Activated T-helper 1 cell treated with anti-CD3 and anti-CD28 coated beads, Interleukin-12 subunit alpha, Interleukin-12 subunit beta, Interleukin-2, Interleukin-4 antibody, amounts not matched to agents 30 ng/mL and 10 ng/mL and 1 ng/mL, durations not matched to agents 14 hours and 24 hours and 36 hours (primary cell): ENCODE measurements at regions not wholly inside any gene's neighbourhood (a gene's known extent, or its start where the extent isn't known, plus 50 kb on each side); places are given as distances from the start of the nearest gene placed in this dataset.
"Not testable (repeated sequence)": the region's sequence is repeated elsewhere in the genome, so short reads cannot be mapped to it uniquely, and the experiment has no call there.

Experiments used
- DNase-seq: peaks from one replicate; pipeline ENCODE4 v3.0.0; 2021; ENCODE audit warnings: low spot score
- H3K27ac Mint-ChIP-seq: one replicate; pipeline ENCODE4 v1.8.0; 2021; ENCODE audit warnings: mild to moderate bottlenecking, mixed read lengths
- H3K27me3 Mint-ChIP-seq: one replicate; pipeline ENCODE4 v1.8.0; 2022; ENCODE audit warnings: mild to moderate bottlenecking, moderate library complexity, mixed read lengths; ENCODE audit not compliant: insufficient read depth
- H3K36me3 Mint-ChIP-seq: one replicate; pipeline ENCODE4 v1.8.0; 2021; ENCODE audit warnings: low read depth, mixed read lengths
- H3K4me1 Mint-ChIP-seq: one replicate; pipeline ENCODE4 v1.8.0; 2021; ENCODE audit warnings: low read depth, mixed read lengths
- H3K4me3 Mint-ChIP-seq: one replicate; pipeline ENCODE4 v1.8.0; 2021; ENCODE audit warnings: mild to moderate bottlenecking, moderate library complexity, mixed read lengths
- H3K9me3 Mint-ChIP-seq: one replicate; pipeline ENCODE4 v1.8.0; 2021; ENCODE audit warnings: mixed read lengths
- intact Hi-C: fragments of 100-400 bp; cut with micrococcal nuclease; formaldehyde crosslinking; loops from one replicate; pipeline ENCODE4 v1.15.1; 2024

DNA sequence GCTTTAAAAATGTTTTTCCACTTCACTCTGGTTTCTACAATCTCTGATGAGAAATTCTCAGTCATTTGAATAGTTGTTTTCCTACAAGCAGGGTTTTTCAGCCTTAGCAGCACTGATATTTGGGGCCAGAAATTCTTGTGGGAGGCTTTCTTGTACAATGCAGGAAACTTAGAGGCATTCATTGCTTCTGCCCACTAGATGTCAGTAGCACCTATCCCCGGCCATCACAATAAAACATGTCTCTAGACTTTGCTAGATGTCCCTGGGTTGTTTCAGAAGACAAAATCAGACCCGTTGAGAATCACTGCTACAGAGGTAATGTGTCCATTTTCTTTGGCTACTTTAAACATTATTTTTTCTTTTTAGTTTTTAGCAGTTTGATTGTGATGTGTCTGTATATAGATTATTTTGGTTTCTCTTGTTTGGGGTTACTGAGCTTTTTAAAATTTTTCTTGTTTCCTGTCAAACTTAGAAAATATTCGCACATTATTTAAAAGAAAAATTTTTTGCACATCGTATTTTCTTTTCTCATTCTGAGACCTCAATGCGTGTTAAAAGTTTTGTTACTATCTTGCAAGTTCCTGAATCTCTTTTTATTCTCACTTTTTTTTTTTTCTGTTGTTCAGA, 60.8 kb upstream of the CCDC179 start:
- no peak for DNase-seq
- H3K4me1 Mint-ChIP-seq = peaks cover 7% of the 10 kb centered on the region
- H3K9me3 Mint-ChIP-seq = no peaks in the 10 kb centered on the region
- no peak overlapping the region for H3K27ac Mint-ChIP-seq
- intact Hi-C loops = no loop called here
- H3K36me3 Mint-ChIP-seq = no peaks in the 10 kb centered on the region
- no peaks in the 10 kb centered on the region for H3K27me3 Mint-ChIP-seq
- H3K4me3 Mint-ChIP-seq = no peak overlapping the region

DNA sequence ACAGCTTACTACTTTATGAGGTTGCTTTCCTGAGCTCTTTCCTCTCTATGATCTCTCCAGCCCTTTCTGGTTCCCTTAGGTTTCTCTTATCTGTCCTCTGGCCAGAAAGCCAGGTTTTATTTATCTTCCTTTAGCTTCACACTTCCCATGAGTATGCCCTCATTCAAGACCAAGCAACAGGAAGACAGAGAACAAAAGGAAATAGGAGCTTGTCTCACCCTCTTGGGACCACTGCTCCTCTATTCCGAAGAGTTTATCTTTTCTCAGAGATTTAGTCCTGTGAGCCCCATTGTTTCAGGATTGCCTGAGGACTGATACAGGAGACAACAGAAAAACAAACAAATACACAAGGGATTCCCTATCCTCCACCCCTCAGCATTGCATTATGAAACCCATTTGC, 62.4 kb upstream of the CCDC179 start:
- intact Hi-C loops = no loop called here
- no peak for DNase-seq
- no peak overlapping the region for H3K27ac Mint-ChIP-seq
- H3K36me3 Mint-ChIP-seq = no peaks in the 10 kb centered on the region
- H3K9me3 Mint-ChIP-seq = no peaks in the 10 kb centered on the region
- no peak overlapping the region for H3K4me3 Mint-ChIP-seq
- H3K27me3 Mint-ChIP-seq = no peaks in the 10 kb centered on the region
- H3K4me1 Mint-ChIP-seq = peaks cover 7% of the 10 kb centered on the region

DNA sequence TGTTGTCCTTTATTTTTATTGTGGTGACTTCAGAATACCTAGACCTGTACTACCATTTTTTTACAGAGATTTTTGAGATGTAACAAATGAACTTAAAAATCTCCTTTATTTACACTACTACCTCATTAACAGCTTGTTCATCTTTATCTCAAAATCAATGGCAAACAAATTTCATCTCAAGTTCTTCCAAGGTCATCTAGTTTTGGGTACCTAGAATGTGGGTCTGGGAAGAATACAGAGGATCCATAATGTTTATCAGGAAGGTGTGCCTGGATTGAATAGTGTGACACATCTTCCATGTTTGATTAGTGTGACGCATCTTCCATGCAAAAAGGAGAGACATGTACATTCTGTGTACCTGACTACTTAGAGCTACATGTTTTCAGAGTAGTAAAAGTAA, 63.3 kb upstream of the CCDC179 start:
- Mint-ChIP-seq H3K36me3 (no peaks in the 10 kb centered on the region), H3K4me3 (no peak overlapping the region), H3K9me3 (no peaks in the 10 kb centered on the region), H3K27me3 (no peaks in the 10 kb centered on the region), H3K4me1 (peaks cover 7% of the 10 kb centered on the region), H3K27ac (no peak overlapping the region)
- intact Hi-C loops = no loop called here
- DNase-seq = no peak

DNA sequence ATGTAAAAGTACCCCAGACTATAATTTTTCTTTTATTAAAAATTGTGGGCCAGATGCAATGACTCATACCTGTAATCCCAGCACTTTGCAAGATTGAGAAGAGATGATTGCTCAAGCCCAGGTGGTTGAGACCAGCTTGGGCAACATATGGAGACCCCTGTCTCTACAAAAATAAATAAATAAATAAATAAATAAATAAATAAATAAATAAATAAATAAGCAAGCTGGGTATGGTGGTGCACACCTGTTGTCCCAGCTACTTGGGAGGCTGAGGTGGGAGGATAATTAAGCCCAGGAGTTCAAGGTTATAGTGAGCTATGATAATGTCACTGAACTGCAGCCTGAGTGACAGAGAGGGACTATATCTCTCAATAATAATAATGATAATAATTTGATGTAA, 66.1 kb upstream of the CCDC179 start:
- Mint-ChIP-seq H3K4me3 (no peak overlapping the region), H3K36me3 (no peaks in the 10 kb centered on the region), H3K27ac (no peak overlapping the region), H3K9me3 (no peaks in the 10 kb centered on the region), H3K27me3 (no peaks in the 10 kb centered on the region), H3K4me1 (no peaks in the 10 kb centered on the region)
- DNase-seq = no peak
- intact Hi-C loops = no loop called here

DNA sequence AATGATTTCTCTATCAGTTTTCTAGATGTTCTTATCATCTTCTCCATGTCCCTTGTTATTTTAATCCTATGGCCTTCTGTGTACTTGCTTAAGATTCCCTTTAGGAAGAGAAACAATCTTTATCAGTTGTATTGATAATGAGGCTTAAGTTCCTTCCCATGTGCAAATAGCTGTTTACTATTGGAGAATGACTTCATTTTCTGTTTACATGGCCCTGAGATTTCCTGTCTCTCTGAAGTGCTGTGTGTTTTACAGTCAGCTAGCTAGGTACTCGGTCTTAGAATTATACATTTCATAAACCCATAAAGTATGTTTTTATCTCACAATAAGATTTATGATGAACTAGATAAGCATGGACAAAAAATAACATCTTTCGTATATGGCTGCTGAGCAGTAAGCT, 67.5 kb upstream of the CCDC179 start:
- no peak for DNase-seq
- Mint-ChIP-seq H3K27me3 (no peaks in the 10 kb centered on the region), H3K4me1 (no peaks in the 10 kb centered on the region), H3K36me3 (no peaks in the 10 kb centered on the region), H3K9me3 (no peaks in the 10 kb centered on the region), H3K4me3 (no peak overlapping the region), H3K27ac (no peak overlapping the region)
- intact Hi-C loops = no loop called here

DNA sequence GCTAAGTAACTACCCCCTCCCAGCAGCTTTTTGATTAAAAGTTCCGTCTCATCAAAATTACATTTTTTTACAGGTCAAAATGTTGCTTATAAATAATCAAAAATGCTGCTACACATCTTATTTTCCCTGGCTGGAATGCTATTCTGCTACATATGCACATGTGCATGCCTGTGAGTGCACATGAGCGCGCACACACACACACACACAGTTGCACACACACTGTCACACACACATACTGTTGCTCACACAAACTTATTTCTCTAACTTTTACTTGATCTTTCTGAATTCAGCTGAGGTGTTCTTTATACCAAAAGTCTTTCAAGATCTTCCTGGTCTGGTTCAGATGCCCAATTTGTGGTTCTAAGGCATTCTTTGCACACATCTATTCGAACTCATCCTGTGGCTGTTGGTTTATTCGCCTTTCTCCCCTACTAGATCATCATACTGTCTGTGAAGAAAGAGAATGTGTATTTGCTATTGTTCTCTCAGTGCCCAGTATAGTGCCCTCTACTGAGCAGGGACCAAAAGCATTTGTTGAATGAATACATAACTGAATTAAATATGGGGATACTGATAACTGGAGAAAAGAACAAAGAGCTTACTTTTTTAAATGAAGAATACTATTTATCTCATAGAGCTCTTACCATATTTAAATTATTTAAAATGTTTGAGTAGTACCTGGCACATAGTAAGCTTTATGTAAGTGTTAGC, 68.1 kb upstream of the CCDC179 start:
- H3K27me3 Mint-ChIP-seq = no peaks in the 10 kb centered on the region
- no peaks in the 10 kb centered on the region for H3K9me3 Mint-ChIP-seq
- H3K4me1 Mint-ChIP-seq = no peaks in the 10 kb centered on the region
- no peaks in the 10 kb centered on the region for H3K36me3 Mint-ChIP-seq
- intact Hi-C loops = no loop called here
- no peak overlapping the region for H3K27ac Mint-ChIP-seq
- H3K4me3 Mint-ChIP-seq = no peak overlapping the region
- no peak for DNase-seq

DNA sequence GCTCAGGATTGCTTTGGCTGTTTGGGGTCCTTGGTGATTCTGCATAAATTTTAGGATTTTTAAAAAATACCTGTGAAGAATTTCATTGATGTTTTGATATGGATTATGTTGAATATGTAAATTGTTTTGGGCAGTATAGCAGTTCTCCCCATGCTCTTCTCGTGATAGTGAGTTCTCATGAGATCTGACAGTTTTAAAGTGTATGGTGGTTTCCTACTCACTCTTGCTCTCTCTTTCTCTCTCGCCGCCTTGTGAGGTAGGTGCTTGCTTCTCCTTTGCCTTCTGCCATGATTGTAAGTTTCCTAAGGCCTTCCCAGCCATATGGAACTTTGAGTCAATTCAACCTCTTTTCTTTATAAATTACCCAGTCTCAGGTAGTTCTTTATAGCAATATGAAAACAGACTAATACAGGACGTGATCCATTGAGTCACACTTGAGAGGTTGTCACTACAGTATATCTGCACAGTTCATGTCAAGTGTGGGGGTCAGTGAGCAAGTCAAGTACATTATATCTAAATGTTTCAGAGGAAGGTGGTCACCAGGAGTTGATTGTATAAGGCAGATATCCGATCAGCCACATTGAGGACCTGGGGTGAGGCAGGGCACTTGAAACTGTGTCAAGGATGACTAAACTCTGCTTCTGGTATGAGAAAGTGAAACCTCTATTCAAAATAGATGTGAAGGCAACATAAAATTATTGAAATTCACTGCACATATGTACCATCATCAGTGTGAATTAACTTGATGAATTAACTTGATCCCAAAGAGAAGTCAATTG, 70.7 kb upstream of the CCDC179 start:
- Mint-ChIP-seq H3K4me3 (no peak overlapping the region), H3K27ac (no peak overlapping the region), H3K9me3 (no peaks in the 10 kb centered on the region), H3K36me3 (no peaks in the 10 kb centered on the region), H3K4me1 (no peaks in the 10 kb centered on the region), H3K27me3 (no peaks in the 10 kb centered on the region)
- DNase-seq = no peak
- intact Hi-C loops = no loop called here

DNA sequence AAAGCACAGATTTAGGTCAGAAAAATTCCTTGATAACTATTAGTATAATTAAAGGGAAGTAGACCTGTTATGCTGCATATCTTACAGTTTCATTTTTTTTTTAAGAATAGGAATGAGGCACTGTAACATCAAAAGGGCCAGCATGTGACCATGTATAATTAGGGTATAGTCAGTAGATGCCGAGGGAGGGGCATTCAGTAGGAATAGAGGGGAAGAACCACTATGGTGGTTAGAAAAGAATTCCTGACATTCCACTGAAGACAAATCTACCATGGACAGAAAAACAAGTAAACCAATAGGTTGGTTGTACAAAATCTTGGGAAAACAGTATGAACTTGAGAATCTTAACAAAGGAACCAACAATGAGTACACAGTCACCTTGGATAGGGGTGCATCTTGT, 78.4 kb upstream of the CCDC179 start:
- H3K4me3 Mint-ChIP-seq = no peak overlapping the region
- no peaks in the 10 kb centered on the region for H3K9me3 Mint-ChIP-seq
- H3K36me3 Mint-ChIP-seq = no peaks in the 10 kb centered on the region
- intact Hi-C loops = no loop called here
- DNase-seq = no peak
- H3K4me1 Mint-ChIP-seq = no peaks in the 10 kb centered on the region
- no peaks in the 10 kb centered on the region for H3K27me3 Mint-ChIP-seq
- no peak overlapping the region for H3K27ac Mint-ChIP-seq

DNA sequence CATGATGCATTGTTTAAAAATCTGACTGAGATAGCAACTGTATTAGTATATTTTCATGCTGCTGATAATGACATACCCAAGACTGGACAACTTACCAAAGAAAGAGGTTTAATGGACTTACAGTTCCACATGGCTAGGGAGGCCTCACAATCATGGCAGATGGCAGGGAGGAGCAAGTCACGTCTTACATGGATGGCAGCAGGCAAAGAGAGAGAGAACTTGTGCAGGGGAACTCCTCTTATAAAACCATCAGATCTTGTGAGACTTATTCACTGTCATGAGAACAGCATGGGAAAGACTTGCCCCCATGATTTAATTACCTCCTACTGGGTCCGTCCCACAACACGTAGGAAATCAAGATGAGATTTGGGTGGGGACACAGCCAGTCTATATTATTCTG, 81.3 kb upstream of the CCDC179 start:
- H3K27ac Mint-ChIP-seq, intact Hi-C loops, H3K36me3 Mint-ChIP-seq, H3K27me3 Mint-ChIP-seq, H3K4me3 Mint-ChIP-seq, DNase-seq, H3K9me3 Mint-ChIP-seq, H3K4me1 Mint-ChIP-seq: not testable (repeated sequence)

DNA sequence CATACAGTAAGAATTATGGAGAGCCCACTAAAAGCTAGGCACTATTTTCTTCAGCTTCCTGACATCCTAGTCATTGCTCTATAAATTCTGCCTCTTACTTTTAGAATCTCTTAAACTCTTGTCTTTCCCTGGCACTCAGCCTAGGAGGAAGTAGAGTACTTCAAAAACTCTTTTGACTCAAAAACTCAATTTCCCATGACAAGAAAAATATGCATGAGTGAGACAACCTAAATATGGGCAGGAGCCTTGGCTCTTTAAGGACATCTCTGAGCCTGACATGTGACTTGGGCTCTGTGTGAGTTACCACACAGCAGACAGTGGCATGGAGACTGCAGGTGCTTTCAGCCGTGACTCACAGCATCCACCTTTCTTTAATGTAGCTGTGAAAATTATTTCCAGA, 97.5 kb upstream of the CCDC179 start:
- no peak for DNase-seq
- peaks cover 7% of the 10 kb centered on the region for H3K9me3 Mint-ChIP-seq
- no peak overlapping the region for H3K27ac Mint-ChIP-seq
- peaks cover 2% of the 10 kb centered on the region for H3K27me3 Mint-ChIP-seq
- intact Hi-C loops = no loop called here
- H3K4me1 Mint-ChIP-seq = no peaks in the 10 kb centered on the region
- no peak overlapping the region for H3K4me3 Mint-ChIP-seq
- no peaks in the 10 kb centered on the region for H3K36me3 Mint-ChIP-seq

DNA sequence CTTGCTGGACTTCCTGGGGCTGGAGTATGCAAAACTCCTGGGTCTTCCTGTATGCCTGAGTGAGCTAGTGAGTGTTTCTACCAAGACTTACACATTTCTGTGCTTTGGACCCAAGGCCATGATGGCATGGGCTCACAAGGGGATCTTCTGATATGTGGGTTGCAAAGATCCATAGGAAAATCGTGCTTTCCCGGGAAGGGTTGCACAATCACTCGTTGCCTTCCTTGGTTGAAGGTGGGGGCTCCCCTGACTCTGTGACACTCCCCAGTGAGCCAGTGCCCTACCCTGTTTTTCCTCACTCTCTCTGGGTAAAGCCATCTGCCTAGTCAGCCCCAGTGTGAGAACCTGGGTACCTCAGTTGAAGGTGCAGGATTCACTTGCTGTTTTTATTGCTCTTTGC, 114.0 kb upstream of the CCDC179 start:
- peaks cover 2% of the 10 kb centered on the region for H3K27me3 Mint-ChIP-seq
- intact Hi-C loops = no loop called here
- H3K36me3 Mint-ChIP-seq = no peaks in the 10 kb centered on the region
- no peaks in the 10 kb centered on the region for H3K4me1 Mint-ChIP-seq
- no peak overlapping the region for H3K27ac Mint-ChIP-seq
- peaks cover 16% of the 10 kb centered on the region for H3K9me3 Mint-ChIP-seq
- no peak overlapping the region for H3K4me3 Mint-ChIP-seq
- no peak for DNase-seq

DNA sequence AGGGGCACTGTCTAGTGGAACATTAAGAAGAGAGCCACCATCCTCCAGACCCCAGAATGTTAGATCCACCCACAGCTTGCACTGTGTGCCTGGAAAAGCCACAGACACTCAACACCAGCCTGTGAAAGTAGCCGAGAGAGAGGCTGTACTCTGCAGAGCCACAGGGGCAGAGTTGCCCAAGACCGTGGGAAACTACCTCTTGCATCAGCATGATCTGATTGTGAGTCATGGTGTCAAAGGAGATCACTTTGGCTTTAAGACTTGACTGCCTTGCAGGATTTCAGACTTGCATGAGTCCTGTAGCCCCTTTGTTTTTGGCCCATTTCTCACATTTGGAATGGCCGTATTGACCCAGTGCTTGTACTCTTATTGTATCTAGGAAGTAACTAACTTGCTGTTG, 115.9 kb upstream of the CCDC179 start:
- no peak overlapping the region for H3K4me3 Mint-ChIP-seq
- intact Hi-C loops = no loop called here
- no peaks in the 10 kb centered on the region for H3K36me3 Mint-ChIP-seq
- no peaks in the 10 kb centered on the region for H3K4me1 Mint-ChIP-seq
- no peak for DNase-seq
- H3K27me3 Mint-ChIP-seq = peaks cover 2% of the 10 kb centered on the region
- H3K27ac Mint-ChIP-seq = no peak overlapping the region
- H3K9me3 Mint-ChIP-seq = peaks cover 16% of the 10 kb centered on the region

DNA sequence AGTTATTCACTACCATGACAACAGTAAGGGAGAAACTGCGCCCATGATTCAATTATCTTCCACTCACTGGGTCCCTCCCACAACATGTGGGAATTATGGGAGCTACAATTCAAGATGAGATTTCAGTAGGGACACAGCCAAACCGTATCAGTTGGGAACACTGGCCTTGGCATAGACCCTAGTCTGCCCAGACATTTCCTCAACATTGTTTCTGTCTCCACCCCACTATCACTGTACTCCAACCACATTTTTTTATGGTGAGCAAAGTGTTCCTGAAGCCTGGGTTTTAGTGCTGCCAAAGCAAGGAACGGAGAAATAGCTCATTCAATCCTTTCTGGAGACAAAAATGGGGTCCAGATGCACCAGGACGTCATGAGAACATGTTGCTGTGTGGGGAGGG, 122.6 kb upstream of the CCDC179 start:
- no peak for DNase-seq
- Mint-ChIP-seq H3K36me3 (no peaks in the 10 kb centered on the region), H3K27me3 (no peaks in the 10 kb centered on the region), H3K9me3 (no peaks in the 10 kb centered on the region), H3K27ac (no peak overlapping the region), H3K4me1 (no peaks in the 10 kb centered on the region), H3K4me3 (no peak overlapping the region)
- intact Hi-C loops = no loop called here
